ENCODE measurements at regions not wholly inside any gene's neighbourhood (a gene's known extent, or its start where the extent isn't known, plus 50 kb on each side); places are given as distances from the start of the nearest gene placed in this dataset.
"Not testable (repeated sequence)": the region's sequence is repeated elsewhere in the genome, so short reads cannot be mapped to it uniquely, and the experiment has no call there.

DNA sequence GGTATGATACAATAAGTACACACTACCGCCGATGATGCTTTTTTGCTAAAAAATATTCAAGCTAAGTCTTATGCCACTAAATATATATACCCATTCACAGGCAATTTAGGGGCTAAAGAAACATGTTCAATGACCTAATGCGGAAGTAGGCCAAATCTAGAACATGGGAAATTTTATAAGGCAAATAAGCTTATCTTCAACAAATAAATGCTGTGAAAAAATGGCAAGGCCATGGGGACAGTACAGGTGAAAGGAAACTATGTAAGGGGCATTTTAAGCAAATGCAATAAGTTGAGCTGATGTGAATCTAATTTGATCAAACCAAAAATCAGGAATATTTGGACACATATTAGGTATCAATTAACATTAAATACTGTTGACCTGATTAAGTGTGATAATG lies 339.5 kb upstream of the EDIL3 start:
- DNase-seq (ENCODE audit: low spot score), result no peak
- ATAC-seq (ENCODE audit: low FRiP score), result no peak
- TF ChIP-seq, protein P1, sequence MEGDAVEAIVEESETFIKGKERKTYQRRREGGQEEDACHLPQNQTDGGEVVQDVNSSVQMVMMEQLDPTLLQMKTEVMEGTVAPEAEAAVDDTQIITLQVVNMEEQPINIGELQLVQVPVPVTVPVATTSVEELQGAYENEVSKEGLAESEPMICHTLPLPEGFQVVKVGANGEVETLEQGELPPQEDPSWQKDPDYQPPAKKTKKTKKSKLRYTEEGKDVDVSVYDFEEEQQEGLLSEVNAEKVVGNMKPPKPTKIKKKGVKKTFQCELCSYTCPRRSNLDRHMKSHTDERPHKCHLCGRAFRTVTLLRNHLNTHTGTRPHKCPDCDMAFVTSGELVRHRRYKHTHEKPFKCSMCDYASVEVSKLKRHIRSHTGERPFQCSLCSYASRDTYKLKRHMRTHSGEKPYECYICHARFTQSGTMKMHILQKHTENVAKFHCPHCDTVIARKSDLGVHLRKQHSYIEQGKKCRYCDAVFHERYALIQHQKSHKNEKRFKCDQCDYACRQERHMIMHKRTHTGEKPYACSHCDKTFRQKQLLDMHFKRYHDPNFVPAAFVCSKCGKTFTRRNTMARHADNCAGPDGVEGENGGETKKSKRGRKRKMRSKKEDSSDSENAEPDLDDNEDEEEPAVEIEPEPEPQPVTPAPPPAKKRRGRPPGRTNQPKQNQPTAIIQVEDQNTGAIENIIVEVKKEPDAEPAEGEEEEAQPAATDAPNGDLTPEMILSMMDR (IDR thresholded peaks at IDR 0.05), result no peak

DNA sequence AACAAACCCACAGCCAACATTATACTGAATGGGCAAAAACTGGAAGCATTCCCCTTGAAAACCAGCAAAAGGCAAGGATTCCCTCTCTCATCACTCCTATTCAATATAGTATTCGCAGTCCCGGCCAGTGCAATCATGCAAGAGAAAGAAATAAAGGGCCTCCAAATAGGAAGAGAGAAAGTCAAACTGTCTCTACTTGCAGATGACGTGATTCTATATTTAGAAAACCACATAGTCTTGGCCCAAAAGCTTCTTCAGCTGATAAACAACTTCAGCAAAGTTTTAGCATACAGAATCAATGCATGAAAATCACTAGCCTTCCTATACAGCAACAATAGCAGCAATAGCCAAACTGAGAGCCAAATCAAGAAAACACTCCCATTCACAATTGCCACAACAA lies 333.7 kb upstream of the EDIL3 start:
- TF ChIP-seq, protein P1 (IDR thresholded peaks at IDR 0.05), result no peak
- ATAC-seq (ENCODE audit: low FRiP score) (no peak), DNase-seq (ENCODE audit: low spot score) (no peak)

DNA sequence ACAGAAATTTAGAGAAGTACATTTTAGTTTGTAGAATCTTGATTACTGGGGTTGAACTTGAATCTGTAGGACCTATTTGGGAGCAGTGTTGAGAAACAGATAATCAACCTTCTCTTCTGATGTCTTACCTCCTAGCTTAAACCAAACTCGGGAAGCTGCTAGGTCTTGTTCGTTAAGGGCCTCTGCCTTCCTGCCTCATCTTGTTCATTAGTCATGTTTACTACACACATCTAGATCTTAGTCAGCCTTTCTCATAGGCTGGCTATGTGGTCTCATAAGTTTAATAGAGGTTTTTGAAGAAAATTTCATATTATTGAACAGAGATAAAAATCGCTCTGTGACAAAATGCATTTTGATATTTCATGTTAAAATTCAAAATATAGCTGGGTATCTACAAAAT lies 331.0 kb upstream of the EDIL3 start:
- DNase-seq (ENCODE audit: low spot score) (no peak), ATAC-seq (ENCODE audit: low FRiP score) (no peak)
- TF ChIP-seq, protein P1 (IDR thresholded peaks at IDR 0.05), result no peak

DNA sequence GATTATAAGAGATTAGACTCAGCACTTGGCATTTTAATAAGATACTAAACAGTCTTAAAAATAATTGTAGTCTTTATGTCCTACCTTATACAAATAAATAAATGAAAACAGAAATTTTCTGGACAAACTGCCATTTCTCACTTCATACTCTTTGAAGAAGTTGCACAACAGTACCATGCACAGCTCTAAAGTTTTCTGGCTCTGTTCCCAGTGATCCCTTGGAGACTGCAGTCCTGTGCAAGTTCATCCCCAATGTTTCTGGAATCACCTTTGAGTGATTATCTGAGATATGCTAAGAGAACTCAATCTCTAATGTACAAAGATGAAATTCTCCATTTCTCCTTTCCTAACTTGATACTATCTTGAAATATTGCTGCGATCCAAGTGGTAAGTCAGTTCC lies 330.4 kb upstream of the EDIL3 start:
- DNase-seq (ENCODE audit: low spot score) (no peak), ATAC-seq (ENCODE audit: low FRiP score) (no peak)
- TF ChIP-seq, protein P1 (IDR thresholded peaks at IDR 0.05), result no peak

DNA sequence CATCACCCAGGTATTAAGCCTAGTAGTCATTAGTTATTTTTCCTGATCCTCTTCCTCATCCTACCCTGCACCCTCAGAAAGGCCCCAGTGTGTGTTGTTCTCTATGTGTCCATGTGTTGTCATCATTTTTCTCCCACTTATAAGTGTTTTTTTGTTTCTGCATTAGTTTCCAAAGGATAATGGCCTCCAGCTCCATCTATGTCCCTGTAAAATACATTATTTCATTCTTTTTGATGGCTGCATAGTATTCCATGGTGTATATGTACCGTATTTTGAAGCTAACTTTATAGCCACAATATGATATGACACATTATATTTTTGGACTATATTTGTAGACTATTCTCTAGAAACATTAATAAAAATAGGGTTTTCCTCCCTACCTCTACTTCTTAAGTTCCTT lies 324.4 kb upstream of the EDIL3 start:
- ATAC-seq (ENCODE audit: low FRiP score) (no peak), DNase-seq (ENCODE audit: low spot score) (no peak)
- TF ChIP-seq, protein P1 (IDR thresholded peaks at IDR 0.05), result no peak

DNA sequence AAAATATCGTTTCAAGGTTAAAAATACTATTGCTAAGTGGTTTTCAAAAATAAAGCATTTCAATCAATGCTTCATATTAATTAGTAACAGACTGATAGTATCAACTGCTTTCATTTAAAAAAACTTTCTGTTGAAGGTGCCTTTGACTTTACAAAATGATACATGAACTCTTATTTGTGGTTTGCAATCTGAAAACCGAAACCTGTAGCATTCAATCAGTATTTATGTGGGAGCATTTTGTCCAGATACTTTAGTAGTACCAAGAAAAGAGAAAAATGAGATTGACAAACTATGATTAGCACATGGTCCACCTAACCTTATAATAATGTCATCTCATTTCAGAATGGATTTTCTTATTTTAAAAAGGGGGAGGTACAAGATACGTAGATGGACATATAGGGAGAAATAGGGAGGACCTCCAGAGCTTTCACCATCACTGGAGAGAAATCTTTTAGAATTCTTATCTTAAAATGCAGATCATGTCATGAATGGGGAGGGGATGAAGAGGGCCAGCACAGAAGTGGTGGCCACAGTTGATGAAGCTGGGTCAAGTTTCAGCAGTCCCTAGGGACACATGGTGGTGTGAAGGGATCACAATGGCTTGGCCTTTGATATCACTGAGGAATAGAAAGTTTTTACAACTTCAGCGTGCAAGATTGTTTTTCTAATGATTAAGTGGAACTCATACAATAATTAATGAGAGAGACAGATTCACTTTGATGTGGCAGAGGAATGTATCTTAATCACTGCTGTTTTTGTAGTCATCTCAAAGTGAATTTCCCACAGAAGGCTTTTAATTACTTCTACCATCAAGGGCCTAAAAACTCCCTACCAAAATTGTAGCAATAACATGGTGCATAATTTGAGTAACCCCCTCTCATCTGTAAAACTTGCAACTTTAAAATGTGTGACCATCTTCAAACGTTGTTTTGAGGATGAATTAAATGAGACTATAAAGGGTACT lies 322.3 kb upstream of the EDIL3 start:
- TF ChIP-seq, protein P1 (IDR thresholded peaks at IDR 0.05), result no peak
- ATAC-seq (ENCODE audit: low FRiP score) (no peak), DNase-seq (ENCODE audit: low spot score) (no peak)

DNA sequence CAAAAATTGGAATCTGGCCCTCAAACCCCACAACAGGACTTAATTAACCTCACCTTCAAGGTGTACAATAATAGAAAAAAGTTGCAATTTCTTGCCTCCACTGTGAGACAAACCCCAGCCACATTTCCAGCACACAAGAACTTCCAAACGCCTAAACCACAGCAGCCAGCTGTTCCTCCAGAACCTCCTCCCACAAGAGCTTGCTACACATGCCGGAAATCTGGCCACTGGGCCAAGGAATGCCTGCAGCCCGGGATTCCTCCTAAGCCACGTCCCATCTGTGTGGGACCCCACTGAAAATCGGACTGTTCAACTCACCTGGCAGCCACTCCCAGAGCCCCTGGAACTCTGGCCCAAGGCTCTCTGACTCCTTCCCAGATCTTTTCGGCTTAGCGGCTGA lies 315.9 kb upstream of the EDIL3 start:
- DNase-seq (ENCODE audit: low spot score); ATAC-seq (ENCODE audit: low FRiP score): not testable (repeated sequence)

Data from omental fat pad (tissue), 3 donors.